ENCODE measurements at regions not wholly inside any gene's neighbourhood (a gene's known extent, or its start where the extent isn't known, plus 50 kb on each side); places are given as distances from the start of the nearest gene placed in this dataset.
"Not testable (repeated sequence)": the region's sequence is repeated elsewhere in the genome, so short reads cannot be mapped to it uniquely, and the experiment has no call there.

- H3K27ac ChIP-seq: no peak overlapping the region
- H3K9me3 ChIP-seq: no peaks in the 10 kb centered on the region
- H3K36me3 ChIP-seq: no peaks in the 10 kb centered on the region
- H3K4me1 ChIP-seq: no peaks in the 10 kb centered on the region
- intact Hi-C loops (cut with DNase I): no loop called here
- H3K27me3 ChIP-seq: no peaks in the 10 kb centered on the region
- no peak overlapping the region for H3K4me3 ChIP-seq
- DNase-seq: no peak
- TF ChIP-seq CTCF (IDR thresholded peaks at IDR 0.05): no peak
- ATAC-seq: no peak
These were observed 694.4 kb upstream of the NR2F2 start for GRCh38 chr15:95636107-95636506.

- H3K4me1 ChIP-seq; H3K27ac ChIP-seq; intact Hi-C loops (cut with DNase I); H3K36me3 ChIP-seq; DNase-seq; ATAC-seq; H3K4me3 ChIP-seq; H3K9me3 ChIP-seq; H3K27me3 ChIP-seq: not testable (repeated sequence)
These were observed 693.3 kb upstream of the NR2F2 start for GRCh38 chr15:95637234-95637633.

DNA sequence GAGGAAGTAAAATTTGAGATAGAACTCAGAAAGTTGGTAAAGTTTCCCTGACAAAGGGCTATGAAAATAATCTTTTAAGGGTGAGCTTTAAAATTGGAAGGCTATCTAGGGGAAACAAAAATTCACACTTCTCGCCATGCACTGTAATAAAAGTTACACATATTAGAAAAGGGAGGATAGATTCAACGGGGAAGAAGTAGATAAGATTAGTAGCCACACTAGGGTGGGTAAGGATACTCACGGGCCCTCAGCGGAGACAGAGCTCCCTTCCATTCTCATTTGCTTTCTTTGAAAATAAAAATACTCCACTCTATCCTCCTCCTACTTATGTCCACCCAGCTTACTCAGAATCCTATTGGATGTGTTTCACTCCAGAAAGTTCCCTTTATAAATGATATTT is 691.3 kb upstream of the NR2F2 start:
- no peak for TF ChIP-seq CTCF (IDR thresholded peaks at IDR 0.05)
- no peaks in the 10 kb centered on the region for H3K27me3 ChIP-seq
- no peaks in the 10 kb centered on the region for H3K36me3 ChIP-seq
- no peak overlapping the region for H3K27ac ChIP-seq
- no peak for DNase-seq
- H3K4me3 ChIP-seq: no peak overlapping the region
- no peaks in the 10 kb centered on the region for H3K9me3 ChIP-seq
- no peak for ATAC-seq
- intact Hi-C loops (cut with DNase I): no loop called here
- no peaks in the 10 kb centered on the region for H3K4me1 ChIP-seq

GRCh38 chr15:95644100-95644875 is 686.2 kb upstream of the NR2F2 start:
- ATAC-seq (no peak), DNase-seq (no peak)
- Histone ChIP-seq H3K4me1 (no peaks in the 10 kb centered on the region), H3K9me3 (no peaks in the 10 kb centered on the region), H3K4me3 (no peak overlapping the region), H3K36me3 (no peaks in the 10 kb centered on the region), H3K27me3 (no peaks in the 10 kb centered on the region), H3K27ac (no peak overlapping the region)
- intact Hi-C loops (cut with DNase I): no loop called here
- TF ChIP-seq CTCF (IDR thresholded peaks at IDR 0.05): no peak

DNA sequence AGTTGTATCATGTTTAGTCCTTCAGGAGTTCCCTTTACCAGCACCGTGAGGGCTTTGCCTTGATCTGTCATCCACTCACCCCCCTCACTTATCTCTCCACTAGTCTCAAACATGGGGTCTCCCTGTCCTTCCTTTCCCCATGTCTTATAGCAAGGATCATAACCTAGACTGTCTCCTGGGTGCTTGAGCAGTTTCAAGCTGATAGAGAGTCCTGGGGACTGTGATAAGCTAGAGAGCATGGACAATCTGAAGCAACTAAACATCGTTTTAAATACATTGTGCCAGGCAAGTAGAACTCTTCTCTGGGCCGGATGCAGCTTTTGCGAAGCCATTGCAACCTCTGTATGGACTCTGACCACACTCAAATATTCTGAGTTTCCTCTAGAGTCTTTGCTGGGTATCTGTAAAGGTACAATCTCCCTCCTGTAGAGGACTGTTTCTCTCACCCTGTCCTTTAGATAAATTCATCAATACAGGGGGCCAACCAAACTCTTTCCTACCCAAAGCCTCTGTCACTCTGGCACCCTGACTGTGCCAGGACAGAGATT is 684.6 kb upstream of the NR2F2 start:
- DNase-seq (no peak), ATAC-seq (no peak)
- no peak for TF ChIP-seq CTCF (IDR thresholded peaks at IDR 0.05)
- Histone ChIP-seq H3K36me3 (no peaks in the 10 kb centered on the region), H3K9me3 (no peaks in the 10 kb centered on the region), H3K4me3 (no peak overlapping the region), H3K27me3 (no peaks in the 10 kb centered on the region), H3K27ac (no peak overlapping the region), H3K4me1 (no peaks in the 10 kb centered on the region)
- intact Hi-C loops (cut with DNase I): no loop called here

DNA sequence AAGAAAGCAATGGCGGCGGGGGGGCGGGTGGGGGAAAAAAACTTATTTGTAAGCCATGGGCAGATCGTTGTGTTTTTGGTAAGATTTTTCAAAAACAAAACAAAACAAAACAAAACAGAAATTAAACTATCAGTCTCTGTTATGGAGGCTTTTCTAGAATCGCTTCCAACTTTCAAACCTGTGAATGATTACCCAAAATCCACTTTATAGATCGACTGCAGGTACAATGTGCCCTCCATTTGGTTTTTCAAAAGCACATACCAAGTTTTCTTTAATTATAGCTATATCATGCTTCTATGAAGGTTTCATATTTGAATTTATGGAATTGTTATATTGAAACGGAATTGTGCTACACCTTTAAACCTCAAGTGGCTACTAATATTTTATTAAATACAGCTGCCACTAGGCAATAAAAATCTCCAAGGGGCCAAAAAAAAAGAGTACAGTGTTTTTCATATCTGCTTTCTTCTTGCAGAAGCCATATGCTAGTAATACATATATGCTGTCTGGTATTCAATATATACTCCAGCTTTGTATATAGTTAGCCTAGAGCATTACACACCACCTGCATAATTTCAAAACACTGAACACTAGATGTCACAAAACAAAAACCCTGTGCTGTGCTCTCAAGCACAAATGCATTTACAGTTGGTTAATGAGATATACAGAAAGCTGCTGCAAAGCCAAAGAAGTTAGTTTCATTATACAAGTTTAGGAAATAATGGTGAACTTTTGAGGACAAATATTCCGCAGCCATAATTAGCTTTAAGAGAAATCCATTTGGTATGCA is 683.8 kb upstream of the NR2F2 start:
- no peaks in the 10 kb centered on the region for H3K27me3 ChIP-seq
- no peak overlapping the region for H3K4me3 ChIP-seq
- H3K9me3 ChIP-seq: no peaks in the 10 kb centered on the region
- no peak for DNase-seq
- H3K27ac ChIP-seq: no peak overlapping the region
- ATAC-seq: no peak
- intact Hi-C loops (cut with DNase I): no loop called here
- no peak for TF ChIP-seq CTCF (IDR thresholded peaks at IDR 0.05)
- H3K36me3 ChIP-seq: no peaks in the 10 kb centered on the region
- H3K4me1 ChIP-seq: no peaks in the 10 kb centered on the region
